SU-DHL-6 (cell line): ENCODE measurements at regions not wholly inside any gene's neighbourhood (a gene's known extent, or its start where the extent isn't known, plus 50 kb on each side); places are given as distances from the start of the nearest gene placed in this dataset.

Source experiments
- H2AFZ ChIP-seq: fragments of 200-600 bp; sonication (generic); 2 replicates; pipeline ENCODE4 v1.6.1; 2014; ENCODE audit warnings: low read depth, mild to moderate bottlenecking, moderate library complexity, mixed read lengths, antibody characterized with exemption, low read length; ENCODE audit not compliant: severe bottlenecking
- H3F3A ChIP-seq: fragments of 200-600 bp; shearing (Covaris generic); 2 replicates; pipeline ENCODE4 v1.6.0; 2016; ENCODE audit warnings: antibody characterized with exemption, mild to moderate bottlenecking; ENCODE audit not compliant: insufficient read depth
- H3K27ac ChIP-seq: fragments of 200-600 bp; sonication (generic); 2 replicates; pipeline ENCODE4 v1.5.1; 2016; ENCODE audit warnings: low read depth, mild to moderate bottlenecking, low read length, moderate library complexity, mixed read lengths
- H3K27me3 ChIP-seq: fragments of 200-600 bp; sonication (generic), shearing (Covaris generic); 2 replicates; pipeline ENCODE4 v1.6.0; 2014; ENCODE audit warnings: mild to moderate bottlenecking, low read length
- H3K36me3 ChIP-seq: fragments of 200-600 bp; sonication (generic); 2 replicates; pipeline ENCODE4 v1.6.1; 2014; ENCODE audit warnings: mild to moderate bottlenecking, low read length, mixed read lengths
- H3K4me2 ChIP-seq: fragments of 300-600, 200-600 bp; shearing (Covaris generic), sonication (generic); 2 replicates; pipeline ENCODE4 v1.6.0; 2014; ENCODE audit warnings: low read length, low read depth, mild to moderate bottlenecking; ENCODE audit not compliant: poor library complexity, severe bottlenecking
- H3K4me3 ChIP-seq: fragments of 200-600 bp; sonication (generic); 2 replicates; pipeline ENCODE4 v1.5.1; 2014; ENCODE audit warnings: antibody characterized with exemption, low read length, mild to moderate bottlenecking, mixed read lengths; ENCODE audit not compliant: insufficient read depth, poor library complexity, severe bottlenecking
- H3K79me2 ChIP-seq: fragments of 200-600 bp; sonication (generic); 2 replicates; pipeline ENCODE4 v1.6.1; 2014; ENCODE audit warnings: mild to moderate bottlenecking, low read length, moderate library complexity; ENCODE audit not compliant: insufficient read depth
- H3K9ac ChIP-seq: fragments of 200-600 bp; sonication (generic); 2 replicates; pipeline ENCODE4 v1.7.0; 2014; ENCODE audit warnings: mild to moderate bottlenecking, low read length
- H3K9me2 ChIP-seq: fragments of 200-600 bp; sonication (generic); replicated peaks from 2 replicates; pipeline ENCODE4 v1.6.1; 2014; ENCODE audit warnings: low read length; ENCODE audit not compliant: insufficient read depth
- H3K9me3 ChIP-seq: fragments of 200-600 bp; sonication (generic); 2 replicates; pipeline ENCODE4 v1.6.1; 2014; ENCODE audit warnings: low read length, mixed read lengths; ENCODE audit not compliant: insufficient read depth
- H4K20me1 ChIP-seq: fragments of 200-600 bp; sonication (generic); 2 replicates; pipeline ENCODE4 v1.6.1; 2014; ENCODE audit warnings: low read depth, mild to moderate bottlenecking, antibody characterized with exemption, low read length, moderate library complexity, mixed read lengths
- CTCF ChIP-seq: fragments of 200-600 bp; sonication (generic); IDR thresholded peaks from one replicate; pipeline ENCODE4 v1.5.1; 2017; ENCODE audit warnings: antibody characterized with exemption, mild to moderate bottlenecking, low read length, moderate library complexity; ENCODE audit not compliant: insufficient read depth, poor library complexity, severe bottlenecking
- EZH2phosphoT487 ChIP-seq: fragments of 200-600 bp; sonication (generic), shearing (Covaris generic); conservative IDR thresholded peaks from 2 replicates; pipeline ENCODE4 v1.6.1; 2018; ENCODE audit warnings: mild to moderate bottlenecking, antibody characterized with exemption, low read length, moderate library complexity, mixed read lengths

GRCh38 chr5:53368966-53369605 is 111.3 kb upstream of the FST start:
- Histone ChIP-seq H3K9me3 (no peaks in the 10 kb centered on the region), H3K79me2 (no peaks in the 10 kb centered on the region), H3K9me2 (no peaks in the 10 kb centered on the region), H2AFZ (no peak overlapping the region), H4K20me1 (no peaks in the 10 kb centered on the region), H3K36me3 (no peaks in the 10 kb centered on the region), H3K27ac (no peak overlapping the region), H3F3A (no peaks in the 10 kb centered on the region), H3K27me3 (no peaks in the 10 kb centered on the region), H3K9ac (no peak overlapping the region), H3K4me3 (no peak overlapping the region), H3K4me2 (no peak overlapping the region)
- TF ChIP-seq CTCF (no peak), EZH2phosphoT487 (no peak)

DNA sequence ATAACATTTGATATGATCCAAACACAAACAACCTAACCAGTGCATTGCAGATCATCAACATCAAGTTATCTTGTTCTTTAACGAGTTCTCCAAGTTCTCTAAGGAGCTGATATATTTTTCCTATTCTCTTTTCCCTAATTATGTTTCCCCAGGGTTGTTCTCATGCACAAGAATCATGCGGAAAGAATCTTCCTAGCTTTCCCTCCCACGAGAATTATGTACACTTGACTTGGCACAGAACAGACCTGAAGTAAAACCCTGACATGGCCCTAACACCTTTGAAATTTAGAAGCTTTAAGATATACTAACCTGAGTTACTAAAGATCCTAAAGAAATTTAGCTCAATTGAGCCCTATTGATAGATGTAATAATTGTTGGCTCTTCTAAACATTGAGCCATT is 110.7 kb upstream of the FST start:
- H3K4me2 ChIP-seq = no peak overlapping the region
- no peak overlapping the region for H3K9ac ChIP-seq
- H3K9me2 ChIP-seq = no peaks in the 10 kb centered on the region
- H3K27ac ChIP-seq = no peak overlapping the region
- no peaks in the 10 kb centered on the region for H4K20me1 ChIP-seq
- no peaks in the 10 kb centered on the region for H3K79me2 ChIP-seq
- no peak for TF ChIP-seq EZH2phosphoT487
- no peak overlapping the region for H3K4me3 ChIP-seq
- no peaks in the 10 kb centered on the region for H3K27me3 ChIP-seq
- H3K9me3 ChIP-seq = no peaks in the 10 kb centered on the region
- no peaks in the 10 kb centered on the region for H3K36me3 ChIP-seq
- no peak overlapping the region for H2AFZ ChIP-seq
- H3F3A ChIP-seq = no peaks in the 10 kb centered on the region

GRCh38 chr5:53373451-53374158 is 106.8 kb upstream of the FST start:
- Histone ChIP-seq H3K9me2 (no peaks in the 10 kb centered on the region), H3K4me3 (no peak overlapping the region), H3K36me3 (no peaks in the 10 kb centered on the region), H4K20me1 (no peaks in the 10 kb centered on the region), H3K9ac (no peak overlapping the region), H3K9me3 (no peaks in the 10 kb centered on the region), H2AFZ (no peak overlapping the region), H3F3A (no peaks in the 10 kb centered on the region), H3K27me3 (no peaks in the 10 kb centered on the region), H3K4me2 (no peak overlapping the region), H3K79me2 (no peaks in the 10 kb centered on the region), H3K27ac (no peak overlapping the region)
- TF ChIP-seq EZH2phosphoT487 = no peak
- TF ChIP-seq CTCF = no peak

DNA sequence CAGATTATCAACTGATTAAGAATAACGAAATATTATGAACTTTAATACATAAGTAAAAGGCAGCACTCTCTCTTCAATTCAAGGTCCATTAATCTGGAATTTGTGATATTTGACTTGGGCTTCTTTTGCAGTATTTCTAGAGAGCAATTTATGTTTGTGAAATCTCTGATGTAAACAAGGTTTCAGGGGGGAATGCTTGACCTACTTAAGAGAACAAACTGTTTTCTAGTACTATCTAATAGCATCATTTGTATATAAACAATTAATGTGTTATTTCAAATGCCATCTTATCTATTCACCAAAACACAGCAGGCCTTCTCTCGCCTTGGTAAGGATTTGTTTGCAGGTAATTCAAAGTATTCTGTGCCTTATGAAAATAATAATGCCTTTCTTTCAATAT is 103.6 kb upstream of the FST start:
- H3K27me3 ChIP-seq = no peaks in the 10 kb centered on the region
- H3K36me3 ChIP-seq = no peaks in the 10 kb centered on the region
- no peak overlapping the region for H3K9ac ChIP-seq
- H4K20me1 ChIP-seq = no peaks in the 10 kb centered on the region
- H3K27ac ChIP-seq = no peak overlapping the region
- H3K4me2 ChIP-seq = no peak overlapping the region
- H3K9me2 ChIP-seq = 0 out of 2 replicates have a peak, but pooled peaks cover 4% of the 10 kb centered on the region
- TF ChIP-seq EZH2phosphoT487 (no peak), CTCF (no peak)
- no peaks in the 10 kb centered on the region for H3K9me3 ChIP-seq
- H3K4me3 ChIP-seq = no peak overlapping the region
- H2AFZ ChIP-seq = no peak overlapping the region
- H3K79me2 ChIP-seq = no peaks in the 10 kb centered on the region
- H3F3A ChIP-seq = no peaks in the 10 kb centered on the region
